ACHN (cell line): ENCODE measurements at regions not wholly inside any gene's neighbourhood (a gene's known extent, or its start where the extent isn't known, plus 50 kb on each side); places are given as distances from the start of the nearest gene placed in this dataset.
A peak's percentile ranks its signal among the peaks of the same experiment; 100 is the strongest.
"Not testable (repeated sequence)": the region's sequence is repeated elsewhere in the genome, so short reads cannot be mapped to it uniquely, and the experiment has no call there.

Source experiments
- DNase-seq: peaks from one replicate; pipeline ENCODE4 v3.0.0-alpha.2; 2015
- in situ Hi-C: cut with HindIII; loops from 2 replicates; pipeline ENCODE4 v1.10.0; 2017; ENCODE audit warnings: low sequenced_read_pairs, low pct_ligation_motif_present, low pct_unique_long_range_greater_than_20kb

DNA sequence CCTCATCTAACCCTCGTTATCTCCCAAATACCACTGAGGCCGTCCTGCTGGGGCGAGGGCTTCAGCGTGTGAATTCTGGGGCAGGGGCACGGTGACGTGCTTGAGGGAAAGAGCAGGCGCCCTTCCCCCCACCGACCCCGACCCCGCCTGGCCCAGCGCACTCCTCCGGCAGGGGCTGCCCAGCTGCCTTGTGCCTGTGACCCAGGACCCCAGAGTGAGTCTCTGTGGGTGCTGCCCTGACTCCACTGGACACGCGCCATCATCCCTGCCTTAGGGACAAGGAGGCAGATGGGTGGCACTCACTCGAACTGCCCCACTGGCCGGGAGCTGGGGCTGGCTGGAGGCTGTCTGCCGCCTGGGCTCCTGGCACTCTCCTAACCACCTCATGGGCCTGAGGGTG is 136.2 kb upstream of the LPCAT1 start:
- no peak for DNase-seq
- in situ Hi-C loops, result no loop called here

- in situ Hi-C loops, result no loop called here
These were observed 135.6 kb upstream of the LPCAT1 start for GRCh38 chr5:1659100-1659981.

DNA sequence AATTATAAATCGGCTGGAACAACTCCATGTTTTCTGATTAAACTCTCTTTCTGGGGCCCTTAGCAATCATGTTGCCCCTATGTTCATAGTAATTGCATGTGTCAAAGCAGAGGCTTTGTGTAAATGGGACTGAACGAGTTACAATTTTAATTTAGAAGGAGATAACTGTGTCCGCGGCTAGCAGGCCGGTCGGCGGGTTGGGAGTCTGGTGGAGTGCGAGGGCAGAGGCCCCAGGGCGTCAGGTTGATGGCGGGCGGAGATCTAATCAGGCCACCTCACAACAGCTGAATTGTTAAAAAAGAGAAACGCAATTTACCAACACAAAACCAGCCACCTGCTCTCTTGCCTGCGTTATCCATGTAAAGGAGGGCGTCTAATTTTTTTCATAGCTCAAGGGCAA is 134.9 kb upstream of the LPCAT1 start:
- in situ Hi-C loops, result no loop called here
- DNase-seq, result no peak

More at GRCh38 chr5:1659100-1659981, 135.6 kb upstream of the LPCAT1 start:
- no peak for DNase-seq

- DNase-seq, result no peak
- in situ Hi-C loops, result no loop called here
These were observed 133.5 kb upstream of the LPCAT1 start for GRCh38 chr5:1657161-1657741.

DNA sequence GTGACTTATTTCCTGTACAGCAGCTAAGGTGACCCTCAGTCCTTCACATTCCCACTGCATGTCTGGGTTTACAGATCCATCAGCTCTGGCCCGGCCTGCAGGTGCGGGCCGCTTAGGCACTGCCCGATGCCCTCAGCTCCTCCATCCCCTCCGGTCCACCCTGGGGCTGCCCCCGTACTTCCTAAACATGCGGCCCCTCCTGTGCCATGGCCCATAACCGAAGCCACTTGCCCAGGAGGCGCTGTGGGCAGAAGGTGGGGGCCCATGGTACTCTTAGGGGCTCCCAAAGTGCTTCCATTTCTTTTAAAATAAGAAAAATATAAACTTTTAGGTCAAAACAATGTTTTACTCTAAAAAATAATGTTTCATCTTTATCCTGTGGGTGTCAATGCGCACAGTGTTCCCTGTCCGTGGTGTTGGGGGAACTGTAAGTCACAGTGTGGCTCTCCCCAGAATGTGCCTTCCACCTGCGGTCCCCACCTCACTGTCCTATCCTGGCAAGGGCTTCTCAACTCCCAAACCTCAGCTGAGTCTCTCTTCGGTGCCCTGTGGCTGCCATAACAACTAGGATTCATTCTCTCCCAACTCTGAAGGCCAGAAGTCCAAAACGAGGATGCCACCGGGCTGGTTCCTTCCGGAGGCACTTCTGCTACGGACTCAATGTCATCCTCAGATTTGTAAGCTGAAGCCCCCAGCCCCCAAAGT is 132.7 kb upstream of the LPCAT1 start:
- in situ Hi-C loops, result no loop called here
- DNase-seq, result no peak

DNA sequence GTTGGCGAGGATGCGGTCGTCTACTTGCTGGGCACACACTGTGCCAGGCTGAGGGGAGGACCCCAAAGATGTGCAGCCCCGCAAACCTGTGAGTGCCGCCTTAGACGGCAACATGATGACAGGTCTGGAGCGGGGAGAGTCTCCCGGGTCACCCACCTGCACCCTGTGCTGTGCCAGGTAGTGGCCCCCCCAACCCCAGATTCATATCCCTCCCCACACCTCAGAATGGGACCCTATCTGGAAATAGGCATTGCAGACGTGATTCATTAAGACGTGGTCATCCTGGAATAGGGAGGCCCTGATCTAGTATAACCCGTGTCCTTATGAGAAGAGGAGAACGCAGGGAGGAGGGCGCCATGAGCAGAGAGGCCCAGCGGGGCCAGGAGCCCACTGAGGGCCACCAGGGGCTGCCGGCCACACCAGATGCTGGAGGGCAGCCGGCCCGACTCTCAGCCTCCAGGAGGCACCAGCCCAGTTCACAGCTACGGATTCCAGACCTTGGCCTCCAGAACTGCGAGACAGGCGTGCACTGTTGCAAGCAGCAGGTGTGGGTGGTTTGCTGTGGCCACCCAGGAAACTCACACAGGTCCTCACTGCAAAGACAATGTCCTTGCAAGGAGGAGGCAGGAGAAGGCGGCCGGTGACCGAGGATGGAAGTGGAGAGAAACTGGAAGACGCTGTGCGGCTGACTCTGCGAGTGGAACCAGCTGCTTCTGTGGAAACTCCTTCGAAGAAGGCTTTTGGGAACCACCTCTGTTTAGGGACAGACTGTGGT is 131.9 kb upstream of the LPCAT1 start:
- in situ Hi-C loops, result no loop called here
- no peak for DNase-seq

DNA sequence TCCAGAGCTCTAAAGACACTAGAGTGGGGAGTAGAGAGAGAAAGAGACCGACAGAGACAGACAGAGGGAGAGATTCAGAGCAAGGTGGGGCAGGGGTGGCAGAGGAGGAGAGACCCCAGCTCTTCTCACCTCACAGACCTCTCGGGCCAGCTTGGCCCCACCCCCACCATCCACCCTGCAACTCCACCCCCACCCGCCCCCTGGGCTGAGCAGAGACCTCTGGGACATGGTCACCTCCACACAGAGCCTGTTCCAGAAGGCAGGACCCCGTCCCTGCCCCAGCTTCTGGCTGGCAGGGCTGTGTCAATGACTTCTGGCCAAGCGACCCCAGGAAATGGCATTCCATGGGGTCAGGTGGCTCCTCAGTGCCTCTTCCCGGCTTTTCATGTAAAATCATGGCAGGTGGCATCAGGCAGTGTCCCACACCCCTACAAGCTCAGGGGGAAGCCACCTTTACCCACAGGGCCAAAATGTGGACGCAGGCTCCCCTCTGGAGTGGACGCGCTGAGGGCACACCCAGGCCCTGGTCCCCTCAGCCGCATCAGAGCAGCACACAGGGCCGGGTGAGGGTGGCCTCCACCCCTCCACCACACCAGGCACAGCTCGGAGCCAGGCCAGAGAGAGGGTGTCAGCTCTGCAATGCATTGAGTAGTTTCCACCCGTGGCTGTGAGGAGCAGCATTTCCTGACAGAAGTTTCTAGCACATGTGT is 131.2 kb upstream of the LPCAT1 start:
- DNase-seq, result no peak
- in situ Hi-C loops, result no loop called here

GRCh38 chr5:1653698-1654651 is 130.2 kb upstream of the LPCAT1 start:
- DNase-seq, in situ Hi-C loops: not testable (repeated sequence)

DNA sequence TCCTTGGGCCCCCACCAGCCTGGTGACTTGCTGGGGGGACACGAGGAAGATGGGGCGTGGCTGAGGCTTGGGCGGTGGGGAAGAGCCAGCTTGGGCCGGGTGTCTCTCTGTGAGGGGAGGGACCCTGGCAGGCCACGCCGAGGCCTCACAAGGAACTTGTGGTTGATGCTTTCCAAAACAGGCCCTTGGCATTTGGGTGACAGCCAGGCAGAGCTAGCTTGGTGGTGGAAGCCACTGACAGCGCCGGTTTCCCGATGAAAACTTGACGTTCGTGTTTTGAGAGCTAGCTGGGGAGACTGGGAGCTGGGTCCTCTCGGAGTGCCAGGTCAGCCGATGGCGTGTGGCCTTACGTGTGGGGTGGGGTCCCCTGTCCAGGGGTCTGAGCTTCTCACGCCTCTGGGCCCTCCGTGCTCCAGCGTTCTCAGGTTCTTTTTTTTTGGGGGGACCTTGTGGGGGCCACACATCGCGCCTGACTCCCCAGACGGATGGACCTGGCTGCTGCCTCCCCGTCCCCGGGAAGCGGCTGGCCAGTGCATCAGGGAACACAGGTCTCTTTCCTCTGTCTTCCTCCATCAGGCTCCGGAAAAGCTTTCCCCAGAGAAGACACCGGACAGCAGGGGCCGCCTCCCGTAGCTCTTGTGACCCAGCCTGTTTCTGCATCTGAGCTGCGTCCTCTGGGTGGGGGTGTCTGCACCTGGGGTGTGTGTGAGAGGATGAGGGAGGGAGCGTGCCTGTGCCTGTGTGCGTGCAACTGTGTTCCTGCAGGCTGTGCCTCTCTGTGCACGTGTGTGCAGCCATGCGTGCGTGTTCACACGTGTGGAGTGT is 129.3 kb upstream of the LPCAT1 start:
- in situ Hi-C loops, result no loop called here
- peak; percentile 2 for DNase-seq

GRCh38 chr5:1651971-1652872 is 128.5 kb upstream of the LPCAT1 start:
- in situ Hi-C loops, result no loop called here
- no peak for DNase-seq

DNA sequence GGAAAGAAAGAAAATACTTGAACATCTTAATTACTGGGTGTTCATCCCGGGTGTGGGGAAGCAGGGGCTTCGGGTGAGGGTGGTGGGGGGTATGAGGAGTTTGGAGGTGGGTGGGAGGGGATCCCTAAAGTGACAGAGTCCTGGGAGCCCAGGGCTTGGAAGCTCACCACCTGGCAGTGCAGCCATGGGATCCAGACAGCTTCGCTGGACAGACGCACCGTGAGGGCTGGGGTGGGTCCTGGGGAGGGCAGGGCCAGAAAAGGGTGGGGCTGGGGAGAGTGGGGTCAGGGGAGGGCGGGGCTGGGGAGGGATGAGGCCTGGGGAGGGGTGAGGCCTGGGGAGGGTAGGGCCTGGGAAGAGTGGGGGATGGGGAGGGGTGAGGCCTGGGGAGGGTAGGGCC is 127.5 kb upstream of the LPCAT1 start:
- in situ Hi-C loops, result no loop called here
- no peak for DNase-seq

GRCh38 chr5:1649554-1649953 is 125.8 kb upstream of the LPCAT1 start:
- no peak for DNase-seq
- in situ Hi-C loops, result no loop called here

GRCh38 chr5:1648806-1649205 is 125.0 kb upstream of the LPCAT1 start:
- in situ Hi-C loops, result no loop called here
- DNase-seq, result no peak

GRCh38 chr5:1647580-1647979 is 123.8 kb upstream of the LPCAT1 start:
- no peak for DNase-seq
- in situ Hi-C loops, result no loop called here

GRCh38 chr5:1644810-1645571 is 121.2 kb upstream of the LPCAT1 start:
- DNase-seq, result peak; percentile 70

More at GRCh38 chr5:1644810-1645571, 121.2 kb upstream of the LPCAT1 start:
- in situ Hi-C loops, result no loop called here
